CD14-positive monocyte (primary cell): ENCODE measurements at regions not wholly inside any gene's neighbourhood (a gene's known extent, or its start where the extent isn't known, plus 50 kb on each side); places are given as distances from the start of the nearest gene placed in this dataset.

ENCODE experiments used
- DNase-seq, 3 donors: peaks; one replicate each; pipeline ENCODE4 v3.0.0-alpha.2; 2011 to 2022
- H2AFZ ChIP-seq: 2 replicates; pipeline ENCODE4 v1.6.0; 2012; ENCODE audit warnings: mild to moderate bottlenecking, low read depth, low read length, inconsistent platforms; ENCODE audit not compliant: insufficient read depth, poor library complexity, severe bottlenecking
- H3K27ac ChIP-seq, 2 donors: 1 replicate in 1 of 2; 2 replicates in 1 of 2; pipeline ENCODE4 v1.5.1; 2012 to 2013; ENCODE audit warnings: low read length in 2 of 2, control low read depth in 1 of 2, inconsistent platforms in 1 of 2, low read depth in 1 of 2, mild to moderate bottlenecking in 1 of 2
- H3K27me3 ChIP-seq, 2 donors: one replicate each; pipeline versions ENCODE4 v1.6.0 to v1.6.1; 2011 to 2013; ENCODE audit warnings: low read length in 2 of 2; ENCODE audit not compliant: control insufficient read depth in 2 of 2, insufficient read depth in 2 of 2
- H3K36me3 ChIP-seq, 2 donors: replicated peaks in 1 of 2; 1 replicate in 1 of 2; 2 replicates in 1 of 2; pipeline versions ENCODE4 v1.5.1 to v1.6.1; 2012 to 2013; ENCODE audit warnings: low read length in 2 of 2, control low read depth in 1 of 2, inconsistent platforms in 1 of 2, mild to moderate bottlenecking in 1 of 2; ENCODE audit not compliant: insufficient read depth in 2 of 2, control insufficient read depth in 1 of 2
- H3K4me1 ChIP-seq, 2 donors: 1 replicate in 1 of 2; 2 replicates in 1 of 2; pipeline versions ENCODE4 v1.5.1 to v1.6.1; 2012 to 2013; ENCODE audit warnings: low read length in 2 of 2, control low read depth in 1 of 2, inconsistent platforms in 1 of 2, mild to moderate bottlenecking in 1 of 2, moderate library complexity in 1 of 2; ENCODE audit not compliant: insufficient read depth in 2 of 2, control insufficient read depth in 1 of 2
- H3K4me2 ChIP-seq: replicated peaks from 2 replicates; pipeline ENCODE3; 2012; ENCODE audit warnings: low read length, moderate library complexity, mild to moderate bottlenecking; ENCODE audit not compliant: poor library complexity, severe bottlenecking; ENCODE audit errors: extremely low read depth
- H3K4me3 ChIP-seq, 3 experiments: fragments of 200-600 bp in 1 of 3; sonication (generic) in 1 of 3; replicated peaks in 1 of 3; 1 replicate in 2 of 3; 2 replicates in 1 of 3; pipeline ENCODE4 v1.5.1; 2011 to 2013; ENCODE audit warnings: low read length in 3 of 3, mild to moderate bottlenecking in 3 of 3, control low read depth in 2 of 3, low read depth in 2 of 3, inconsistent platforms in 1 of 3, moderate library complexity in 1 of 3
- H3K79me2 ChIP-seq: 2 replicates; pipeline ENCODE4 v1.6.0; 2012; ENCODE audit warnings: mild to moderate bottlenecking, control low read depth, inconsistent platforms, low read length, moderate library complexity; ENCODE audit not compliant: insufficient read depth
- H3K9ac ChIP-seq: 2 replicates; pipeline ENCODE4 v1.6.0; 2017; ENCODE audit warnings: low read length, mild to moderate bottlenecking; ENCODE audit not compliant: insufficient read depth, poor library complexity, severe bottlenecking
- H3K9me3 ChIP-seq, 2 donors: replicated peaks in 1 of 2; 1 replicate in 1 of 2; 2 replicates in 1 of 2; pipeline versions ENCODE4 v1.5.1 to v1.6.1; 2012 to 2013; ENCODE audit warnings: low read length in 2 of 2, control low read depth in 1 of 2; ENCODE audit not compliant: control insufficient read depth in 1 of 2, insufficient read depth in 1 of 2
- H4K20me1 ChIP-seq: 2 replicates; pipeline ENCODE4 v1.6.0; 2012; ENCODE audit warnings: mild to moderate bottlenecking, low read length, control low read depth, moderate library complexity; ENCODE audit not compliant: insufficient read depth
- H3K27ac Mint-ChIP-seq, 7 donors: one replicate each; pipeline ENCODE4 v1.8.0; 2020; ENCODE audit warnings: mild to moderate bottlenecking in 7 of 7, mixed read lengths in 7 of 7, moderate library complexity in 6 of 7, inconsistent platforms in 2 of 7
- H3K27me3 Mint-ChIP-seq, 3 donors: one replicate each; pipeline ENCODE4 v1.8.0; 2021 to 2022; ENCODE audit warnings: low read depth in 3 of 3, mild to moderate bottlenecking in 3 of 3, mixed read lengths in 3 of 3, moderate library complexity in 3 of 3, inconsistent platforms in 1 of 3
- H3K36me3 Mint-ChIP-seq, 2 donors: one replicate each; pipeline ENCODE4 v1.8.0; 2020; ENCODE audit warnings: mixed read lengths in 2 of 2, inconsistent platforms in 1 of 2, mild to moderate bottlenecking in 1 of 2
- H3K4me1 Mint-ChIP-seq: one replicate; pipeline ENCODE4 v1.8.0; 2020; ENCODE audit warnings: mild to moderate bottlenecking, mixed read lengths
- H3K4me3 Mint-ChIP-seq, 2 donors: one replicate each; pipeline ENCODE4 v1.8.0; 2020; ENCODE audit warnings: mild to moderate bottlenecking in 2 of 2, mixed read lengths in 2 of 2, moderate library complexity in 1 of 2
- H3K9me3 Mint-ChIP-seq, 7 donors: one replicate each; pipeline ENCODE4 v1.8.0; 2020 to 2022; ENCODE audit warnings: mixed read lengths in 7 of 7, mild to moderate bottlenecking in 6 of 7, moderate library complexity in 6 of 7, inconsistent platforms in 2 of 7
- CTCF ChIP-seq: fragments of 200-600 bp; IDR thresholded peaks from one replicate; pipeline ENCODE4 v1.8.0; 2022; ENCODE audit warnings: antibody characterized with exemption, mild to moderate bottlenecking
- WGBS: methylation state at CpG from one replicate; pipeline ENCODE4 v1.1.5; 2013; ENCODE audit warnings: missing lambda C conversion rate; ENCODE audit not compliant: insufficient coverage; 5-methylcytosine and 5-hydroxymethylcytosine counted together
- intact Hi-C, 2 donors: fragments of 100-400 bp; cut with micrococcal nuclease; formaldehyde crosslinking; loops; one replicate each; pipeline versions ENCODE4 v1.15.0 to v1.15.1; 2023

- Mint-ChIP-seq H3K27ac (peak overlapping the region in 1 of 7 donors; percentile 36), H3K36me3 (no peaks in the 10 kb centered on the region), H3K4me3 (no peak overlapping the region), H3K27me3 (peaks cover 5 to 10% (median 10%) of the 10 kb centered on the region in 3 donors), H3K4me1 (peaks cover 2% of the 10 kb centered on the region), H3K9me3 (peaks cover 0 to 10% (median 2%) of the 10 kb centered on the region in 7 donors)
- Histone ChIP-seq H3K9me3 (no peaks in the 10 kb centered on the region), H3K4me3 (no peak overlapping the region), H3K4me2 (no peak overlapping the region), H3K9ac (no peak overlapping the region), H3K27me3 (peaks cover 0 to 2% of the 10 kb centered on the region in 2 donors), H3K27ac (no peak overlapping the region), H4K20me1 (no peaks in the 10 kb centered on the region), H3K36me3 (no peaks in the 10 kb centered on the region), H2AFZ (no peak overlapping the region), H3K79me2 (no peaks in the 10 kb centered on the region), H3K4me1 (no peaks in the 10 kb centered on the region)
- no peak for DNase-seq
- 91% methylated on average over 4 of the region's 12 CpGs for WGBS
- no peak for TF ChIP-seq CTCF
- intact Hi-C loops: no loop called here
Observed at GRCh38 chr15:77836906-77837648, 204.4 kb upstream of the LINGO1 start.

GRCh38 chr15:77836121-77836692, 203.5 kb upstream of the LINGO1 start:
- H3K4me1 Mint-ChIP-seq: peaks cover 2% of the 10 kb centered on the region
- H4K20me1 ChIP-seq: no peaks in the 10 kb centered on the region
- no peaks in the 10 kb centered on the region for H3K36me3 ChIP-seq
- H3K27me3 Mint-ChIP-seq: peaks cover 4 to 10% (median 10%) of the 10 kb centered on the region in 3 donors
- peaks cover 0 to 10% (median 2%) of the 10 kb centered on the region in 7 donors for H3K9me3 Mint-ChIP-seq
- H3K36me3 Mint-ChIP-seq: no peaks in the 10 kb centered on the region
- no peaks in the 10 kb centered on the region for H3K27me3 ChIP-seq
- H3K4me1 ChIP-seq: no peaks in the 10 kb centered on the region
- H3K9me3 ChIP-seq: no peaks in the 10 kb centered on the region
- no peak overlapping the region for H3K27ac Mint-ChIP-seq
- TF ChIP-seq CTCF: no peak
- intact Hi-C loops: no loop called here
- DNase-seq: no peak
- no peak overlapping the region for H3K9ac ChIP-seq
- WGBS: 69% methylated on average over 5 of the region's 6 CpGs
- H3K79me2 ChIP-seq: no peaks in the 10 kb centered on the region
- H3K4me3 ChIP-seq: no peak overlapping the region
- H3K27ac ChIP-seq: no peak overlapping the region
- no peak overlapping the region for H2AFZ ChIP-seq
- no peak overlapping the region for H3K4me2 ChIP-seq
- H3K4me3 Mint-ChIP-seq: no peak overlapping the region
